Heart left ventricle (tissue), 16 donors: ENCODE measurements at regions not wholly inside any gene's neighbourhood (a gene's known extent, or its start where the extent isn't known, plus 50 kb on each side); places are given as distances from the start of the nearest gene placed in this dataset.

Experiments
- ATAC-seq, 4 donors: fragments of 200-7000 bp; cut with Tn5 transposase; one replicate each; pipeline ENCODE4 v1.9.1; 2020 to 2022; ENCODE audit warnings: moderate library complexity in 4 of 4, mild to moderate bottlenecking in 3 of 4, moderate number of reproducible peaks in 1 of 4
- DNase-seq, 5 donors: peaks; one replicate each; pipeline ENCODE4 v3.0.0-alpha.2; 2020
- H3K27ac ChIP-seq, 12 donors: fragments of 200-600 bp; sonication (generic) in 4 of 12; one replicate each; pipeline versions ENCODE4 v1.5.0 to v1.8.0; 2016 to 2022; ENCODE audit warnings: mild to moderate bottlenecking in 2 of 12
- H3K27me3 ChIP-seq, 9 donors: fragments of 200-600 bp; sonication (generic) in 2 of 9; one replicate each; pipeline versions ENCODE4 v1.5.1 to v1.8.0; 2016 to 2022; ENCODE audit warnings: mild to moderate bottlenecking in 3 of 9
- H3K36me3 ChIP-seq, 9 donors: fragments of 200-600 bp; sonication (generic) in 2 of 9; one replicate each; pipeline versions ENCODE4 v1.5.0 to v1.8.0; 2018 to 2022; ENCODE audit warnings: mild to moderate bottlenecking in 2 of 9
- H3K4me1 ChIP-seq, 12 donors: fragments of 200-600 bp; sonication (generic) in 4 of 12; one replicate each; pipeline versions ENCODE4 v1.5.0 to v1.8.0; 2016 to 2022; ENCODE audit warnings: mild to moderate bottlenecking in 3 of 12
- H3K4me3 ChIP-seq, 12 donors: fragments of 200-600 bp; sonication (generic) in 4 of 12; one replicate each; pipeline versions ENCODE4 v1.5.0 to v1.8.0; 2017 to 2022; ENCODE audit warnings: mild to moderate bottlenecking in 9 of 12, moderate library complexity in 4 of 12
- H3K9me3 ChIP-seq, 12 donors: fragments of 200-600 bp; sonication (generic) in 4 of 12; one replicate each; pipeline versions ENCODE4 v1.5.0 to v1.8.0; 2016 to 2022; ENCODE audit warnings: mild to moderate bottlenecking in 1 of 12
- CTCF ChIP-seq, 12 donors: fragments of 200-600 bp; sonication (generic) in 4 of 12; IDR thresholded peaks; one replicate each; pipeline versions ENCODE4 v1.5.0 to v1.8.0; 2018 to 2022; ENCODE audit warnings: antibody characterized with exemption in 12 of 12, mild to moderate bottlenecking in 5 of 12
- POLR2A ChIP-seq, 2 donors: fragments of 450-650 bp; IDR thresholded peaks; one replicate each; pipeline ENCODE4 v1.6.1; 2017; ENCODE audit warnings: antibody characterized with exemption in 2 of 2, mild to moderate bottlenecking in 2 of 2, moderate library complexity in 2 of 2
- WGBS, 4 donors: extraction: QIAGEN DNeasy Blood & Tissue Kit in 2 of 4; methylation state at CpG; one replicate each; pipeline versions ENCODE4 v1.1.5 to v1.1.7; 2013 to 2018; 5-methylcytosine and 5-hydroxymethylcytosine counted together
- intact Hi-C, 10 donors: fragments of 100-400 bp; cut with DNase I; formaldehyde crosslinking; loops; one replicate each; pipeline versions ENCODE4 v1.11.1 to v1.14.2; 2022
- donor health status: ischemic (EF 13 %, LVEDD 7.1; RV severe dilation, severe dysfunction).
- donor health status: healthy with polysubstance abuse.
- donor health status: DM: no; HTN: yes; CAD: no.
- donor health status: DM: no; HTN: no; CAD: no.
- donor health status: ischemic (EF 25% LVEDD 6.9; RV normal size, moderate dysfunction).
- donor health status: ischemic (EF 25% LVEDD 5.7; RV mildly dilated, moderate dysfunction).
- donor health status: healthy.
- donor health status: DM: yes; HTN: yes; CAD: no.
- donor health status: ischemic (EF 35%, LVEDD 5.7; RV mildly dilated, moderate dysfunction).
- donor health status: nonischemic (EF 11% LVEDD 7.7; RV severe dilation, severe dysfunction).
- donor health status: DM: yes; HTN: yes; CAD: no.
- donor health status: PGD.
- donor health status: ischemic (EF 29% LVEDD 5.4; RV normal size, mild dysfunction).
- donor health status: nonischemic (EF 23%, LVEDD 6.1; RV moderate dilation, normal function).

DNA sequence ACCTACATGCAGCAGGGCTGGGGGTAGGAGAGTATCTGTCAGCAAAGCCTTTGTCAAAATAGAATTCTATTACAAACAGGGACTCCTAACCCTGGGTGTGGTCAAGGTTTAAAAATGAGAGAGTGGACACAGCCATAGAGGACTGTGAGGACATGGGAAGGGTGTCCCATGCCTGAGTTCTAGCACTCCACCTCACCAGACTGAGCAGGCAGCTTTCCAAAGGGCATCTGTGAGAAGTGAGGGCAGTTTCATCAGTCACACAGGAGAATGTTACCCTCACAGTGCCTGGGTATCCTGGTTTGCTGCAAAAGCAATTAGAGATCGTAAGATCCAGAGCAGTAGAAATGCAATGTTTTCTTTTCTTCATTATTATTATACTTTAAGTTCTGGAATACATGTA lies 174.9 kb upstream of the UBL3 start:
- no peaks in the 10 kb centered on the region for H3K4me1 ChIP-seq
- no peak for ATAC-seq
- 92 to 100% (median 98%) methylated on average over 1 of the region's 1 CpG for WGBS, 4 donors
- TF ChIP-seq CTCF (IDR thresholded peaks at IDR 0.05) (no peak), POLR2A (IDR thresholded peaks at IDR 0.05) (no peak)
- intact Hi-C loops = no loop called here
- no peaks in the 10 kb centered on the region for H3K9me3 ChIP-seq
- DNase-seq = no peak
- no peak overlapping the region for H3K27ac ChIP-seq
- H3K4me3 ChIP-seq = no peak overlapping the region
- H3K36me3 ChIP-seq = no peaks in the 10 kb centered on the region
- no peaks in the 10 kb centered on the region for H3K27me3 ChIP-seq

- 86 to 93% (median 87%) methylated on average over 8 of the region's 8 CpGs for WGBS, 4 donors
- DNase-seq (no peak), ATAC-seq (no peak)
- H3K4me1 ChIP-seq = no peaks in the 10 kb centered on the region
- TF ChIP-seq POLR2A (IDR thresholded peaks at IDR 0.05) (no peak), CTCF (IDR thresholded peaks at IDR 0.05) (no peak)
- intact Hi-C loops = no loop called here
- H3K36me3 ChIP-seq = no peaks in the 10 kb centered on the region
- H3K27ac ChIP-seq = no peak overlapping the region
- no peaks in the 10 kb centered on the region for H3K9me3 ChIP-seq
- H3K4me3 ChIP-seq = no peak overlapping the region
- H3K27me3 ChIP-seq = no peaks in the 10 kb centered on the region
Observed at GRCh38 chr13:30024125-30024865, 173.9 kb upstream of the UBL3 start.

- intact Hi-C loops = no loop called here
- TF ChIP-seq CTCF (IDR thresholded peaks at IDR 0.05) (no peak), POLR2A (IDR thresholded peaks at IDR 0.05) (no peak)
- no peaks in the 10 kb centered on the region for H3K9me3 ChIP-seq
- H3K36me3 ChIP-seq = no peaks in the 10 kb centered on the region
- H3K4me3 ChIP-seq = no peak overlapping the region
- H3K4me1 ChIP-seq = no peaks in the 10 kb centered on the region
- DNase-seq (no peak), ATAC-seq (no peak)
- H3K27me3 ChIP-seq = peaks cover 0 to 3% (median 0%) of the 10 kb centered on the region in 9 donors
- WGBS, 4 donors = 70 to 85% (median 71%) methylated on average over 4 to 8 of the region's 8 CpGs
- no peak overlapping the region for H3K27ac ChIP-seq
Observed at GRCh38 chr13:30023196-30023895, 172.9 kb upstream of the UBL3 start.

- Histone ChIP-seq H3K4me3 (no peak overlapping the region), H3K4me1 (no peaks in the 10 kb centered on the region), H3K36me3 (no peaks in the 10 kb centered on the region), H3K27me3 (peaks cover 0 to 3% (median 0%) of the 10 kb centered on the region in 9 donors), H3K9me3 (no peaks in the 10 kb centered on the region), H3K27ac (no peak overlapping the region)
- ATAC-seq (no peak), DNase-seq (no peak)
- TF ChIP-seq POLR2A (IDR thresholded peaks at IDR 0.05) = no peak
- no peak for TF ChIP-seq CTCF (IDR thresholded peaks at IDR 0.05)
- intact Hi-C loops = no loop called here
- 79 to 90% (median 85%) methylated on average over 2 of the region's 2 CpGs for WGBS, 4 donors
Observed at GRCh38 chr13:30022796-30023195, 172.4 kb upstream of the UBL3 start.
